ENCODE measurements at regions not wholly inside any gene's neighbourhood (a gene's known extent, or its start where the extent isn't known, plus 50 kb on each side); places are given as distances from the start of the nearest gene placed in this dataset.

- Histone ChIP-seq H3K4me1 (no peaks in the 10 kb centered on the region), H3K36me3 (no peaks in the 10 kb centered on the region), H3K4me3 (no peak overlapping the region), H3K27me3 (no peaks in the 10 kb centered on the region), H3K9me3 (no peaks in the 10 kb centered on the region), H3K27ac (no peak overlapping the region)
- peak in 1 of 2 donors; percentile 79 for DNase-seq (ENCODE audit: low spot score in 2 of 2)
- intact Hi-C loops (cut with DNase I; ENCODE audit: low total_unique reads) = no loop called here
- no peak for TF ChIP-seq CTCF (IDR thresholded peaks at IDR 0.05)
- TF ChIP-seq POLR2A (IDR thresholded peaks at IDR 0.05) = no peak
- TF ChIP-seq POLR2AphosphoS5 (IDR thresholded peaks at IDR 0.05) = peak in 2 of 3 donors; percentile 36 to 70
Observed at GRCh38 chr10:34933676-34934075, 118.6 kb upstream of the PARD3 start.

- intact Hi-C loops (cut with DNase I; ENCODE audit: low total_unique reads) = no loop called here
- Histone ChIP-seq H3K27me3 (no peaks in the 10 kb centered on the region), H3K27ac (no peak overlapping the region), H3K36me3 (no peaks in the 10 kb centered on the region), H3K4me3 (no peak overlapping the region), H3K9me3 (no peaks in the 10 kb centered on the region), H3K4me1 (no peaks in the 10 kb centered on the region)
- no peak for DNase-seq (ENCODE audit: low spot score in 2 of 2)
- TF ChIP-seq CTCF (IDR thresholded peaks at IDR 0.05) (no peak), POLR2AphosphoS5 (IDR thresholded peaks at IDR 0.05) (no peak), POLR2A (IDR thresholded peaks at IDR 0.05) (no peak)
Observed at GRCh38 chr10:34932235-34932634, 117.1 kb upstream of the PARD3 start.

GRCh38 chr10:34931216-34931615 lies 116.1 kb upstream of the PARD3 start:
- Histone ChIP-seq H3K36me3 (no peaks in the 10 kb centered on the region), H3K27ac (no peak overlapping the region), H3K27me3 (no peaks in the 10 kb centered on the region), H3K4me1 (no peaks in the 10 kb centered on the region), H3K4me3 (no peak overlapping the region), H3K9me3 (no peaks in the 10 kb centered on the region)
- intact Hi-C loops (cut with DNase I; ENCODE audit: low total_unique reads) = no loop called here
- TF ChIP-seq POLR2AphosphoS5 (IDR thresholded peaks at IDR 0.05) (no peak), CTCF (IDR thresholded peaks at IDR 0.05) (no peak), POLR2A (IDR thresholded peaks at IDR 0.05) (no peak)
- no peak for DNase-seq (ENCODE audit: low spot score in 2 of 2)

- no peak for TF ChIP-seq POLR2A (IDR thresholded peaks at IDR 0.05)
- TF ChIP-seq CTCF (IDR thresholded peaks at IDR 0.05) = no peak
- no peak for TF ChIP-seq POLR2AphosphoS5 (IDR thresholded peaks at IDR 0.05)
- no peak for DNase-seq (ENCODE audit: low spot score in 2 of 2)
- intact Hi-C loops (cut with DNase I; ENCODE audit: low total_unique reads) = no loop called here
Observed at GRCh38 chr10:34922138-34922537, 107.0 kb upstream of the PARD3 start.

GRCh38 chr10:34920578-34920977 lies 105.5 kb upstream of the PARD3 start:
- Histone ChIP-seq H3K9me3 (peaks cover 5 to 13% of the 10 kb centered on the region in 2 donors), H3K4me1 (no peaks in the 10 kb centered on the region), H3K36me3 (no peaks in the 10 kb centered on the region), H3K4me3 (no peak overlapping the region), H3K27me3 (no peaks in the 10 kb centered on the region), H3K27ac (no peak overlapping the region)
- no peak for DNase-seq (ENCODE audit: low spot score in 2 of 2)
- intact Hi-C loops (cut with DNase I; ENCODE audit: low total_unique reads) = no loop called here
- TF ChIP-seq POLR2AphosphoS5 (IDR thresholded peaks at IDR 0.05) (no peak), POLR2A (IDR thresholded peaks at IDR 0.05) (no peak), CTCF (IDR thresholded peaks at IDR 0.05) (no peak)

More at GRCh38 chr10:34922138-34922537, 107.0 kb upstream of the PARD3 start:
- no peak overlapping the region for H3K27ac ChIP-seq
- H3K36me3 ChIP-seq = no peaks in the 10 kb centered on the region
- peaks cover 5 to 13% of the 10 kb centered on the region in 2 donors for H3K9me3 ChIP-seq
- H3K27me3 ChIP-seq = no peaks in the 10 kb centered on the region
- no peaks in the 10 kb centered on the region for H3K4me1 ChIP-seq
- H3K4me3 ChIP-seq = no peak overlapping the region

Measured in breast epithelium (tissue), 4 donors.